GM12878 (cell line): ENCODE measurements at regions not wholly inside any gene's neighbourhood (a gene's known extent, or its start where the extent isn't known, plus 50 kb on each side); places are given as distances from the start of the nearest gene placed in this dataset.

Experiments used
- ATAC-seq: fragments of 200-7000 bp; cut with Tn5 transposase; 3 replicates; pipeline ENCODE4 v1.9.1; 2020; ENCODE audit warnings: mild to moderate bottlenecking, moderate library complexity
- BruUV-seq: library from RNA; stranded (reverse); fragments of 400-500 nt; replicated peaks from 2 replicates; lab custom pipeline; 2021; lab: Mats Ljungman, UMichigan
- CTCF ChIA-PET: fragments of 300-600 bp; sonication (Branson Sonifier 250); formaldehyde crosslinking; extraction: SDS; loops from one replicate; lab custom pipeline; 2021; ENCODE audit warnings: inconsistent platforms; lab: Yijun Ruan, JAX
- POLR2A ChIA-PET: fragments of 350-600 bp; formaldehyde crosslinking; extraction: SDS; loops from one replicate; lab custom pipeline; 2021; ENCODE audit warnings: inconsistent platforms; lab: Charles Lee
- RAD21 ChIA-PET: fragments of 300-600 bp; sonication (Branson Sonifier 250); formaldehyde crosslinking; loops from one replicate; lab custom pipeline; 2023; ENCODE audit warnings: antibody characterized with exemption; ENCODE audit not compliant: unreplicated experiment; lab: Charles Lee
- SMC1A ChIA-PET: fragments of 300-600 bp; sonication (Branson Sonifier 250); formaldehyde crosslinking; loops from one replicate; lab custom pipeline; 2023; ENCODE audit not compliant: unreplicated experiment, uncharacterized antibody; lab: Charles Lee
- DNase-seq: peaks from one replicate; pipeline ENCODE4 v3.0.0-alpha.2; 2011; ENCODE audit warnings: low read depth, low spot score
- FAIRE-seq: peaks from 3 replicates; lab custom pipeline; 2011; peaks lifted over from hg19 to GRCh38; lab: Jason Lieb, UNC
- H2AFZ ChIP-seq: 2 replicates; pipeline ENCODE4 v1.6.0; 2011; ENCODE audit warnings: low read depth, low read length, control low read depth; ENCODE audit not compliant: control insufficient read depth
- H3K27ac ChIP-seq: 2 replicates; pipeline ENCODE4 v1.5.1; 2011; ENCODE audit warnings: control low read depth; ENCODE audit not compliant: control insufficient read depth, insufficient read depth
- H3K27me3 ChIP-seq, 2 experiments: replicated peaks in 1 of 2; 2 replicates each; pipeline versions ENCODE4 v1.6.0 to v1.6.1; 2011; ENCODE audit warnings: low read length in 1 of 2; ENCODE audit not compliant: control insufficient read depth in 2 of 2, insufficient read depth in 2 of 2
- H3K36me3 ChIP-seq, 2 experiments: 2 replicates each; pipeline ENCODE4 v1.5.1; 2011; ENCODE audit warnings: low read length in 1 of 2; ENCODE audit not compliant: control insufficient read depth in 2 of 2, insufficient read depth in 2 of 2
- H3K4me1 ChIP-seq: 2 replicates; pipeline ENCODE4 v1.6.1; 2011; ENCODE audit warnings: mild to moderate bottlenecking, low read length, moderate library complexity, mixed read lengths; ENCODE audit not compliant: control insufficient read depth, insufficient read depth
- H3K4me2 ChIP-seq: 2 replicates; pipeline ENCODE4 v1.6.0; 2011; ENCODE audit warnings: control low read depth; ENCODE audit not compliant: control insufficient read depth, insufficient read depth
- H3K4me3 ChIP-seq: fragments of 200-600 bp; sonication (generic); 2 replicates; pipeline ENCODE4 v1.5.1; 2016
- H3K79me2 ChIP-seq: 2 replicates; pipeline ENCODE4 v1.6.0; 2011; ENCODE audit warnings: low read length; ENCODE audit not compliant: control insufficient read depth, insufficient read depth
- H3K9ac ChIP-seq: 2 replicates; pipeline ENCODE4 v1.8.0; 2011; ENCODE audit warnings: low read length, control low read depth, mixed read lengths; ENCODE audit not compliant: control insufficient read depth, insufficient read depth
- H3K9me3 ChIP-seq: replicated peaks from 3 replicates; pipeline ENCODE4 v1.5.1; 2011; ENCODE audit warnings: mild to moderate bottlenecking, low read length; ENCODE audit not compliant: control insufficient read depth, insufficient read depth
- H4K20me1 ChIP-seq: 2 replicates; pipeline ENCODE4 v1.6.0; 2011; ENCODE audit not compliant: control insufficient read depth, insufficient read depth
- ASH2L ChIP-seq: fragments of 300-600, 200-600 bp; sonication (generic); IDR thresholded peaks from 2 replicates; pipeline ENCODE4 v1.6.1; 2017; ENCODE audit warnings: low read depth, mild to moderate bottlenecking, borderline replicate concordance
- BCL3 ChIP-seq: IDR thresholded peaks from 2 replicates; pipeline ENCODE4 v1.6.1; 2011; ENCODE audit warnings: borderline replicate concordance, low read depth, mild to moderate bottlenecking, moderate library complexity, low read length; ENCODE audit not compliant: insufficient read depth, poor library complexity, severe bottlenecking
- CBFB ChIP-seq: IDR thresholded peaks from 2 replicates; pipeline ENCODE4 v1.6.1; 2016; ENCODE audit warnings: antibody characterized with exemption, low read depth
- CEBPZ ChIP-seq: fragments of 150-350 bp; IDR thresholded peaks from 2 replicates; pipeline ENCODE4 v1.6.1; 2016; ENCODE audit warnings: low read depth, low read length
- HCFC1 ChIP-seq: fragments of 150-350 bp; IDR thresholded peaks from 2 replicates; pipeline ENCODE4 v1.6.1; 2014; ENCODE audit warnings: low read length
- IRF3 ChIP-seq: fragments of 450-650 bp; IDR thresholded peaks from 2 replicates; pipeline ENCODE4 v1.6.1; 2014; ENCODE audit warnings: mild to moderate bottlenecking
- LARP7 ChIP-seq: fragments of 450-650 bp; IDR thresholded peaks from 2 replicates; pipeline ENCODE4 v1.6.1; 2017; ENCODE audit warnings: mild to moderate bottlenecking
- NFYA ChIP-seq: IDR thresholded peaks from 2 replicates; pipeline ENCODE4 v1.6.1; 2011; ENCODE audit warnings: low read depth, mild to moderate bottlenecking, low read length, improper control_type of control experiment, borderline replicate concordance
- RAD21 ChIP-seq: IDR thresholded peaks from 2 replicates; pipeline ENCODE4 v1.6.1; 2011; ENCODE audit warnings: mild to moderate bottlenecking, low read depth, low read length, moderate library complexity; ENCODE audit not compliant: insufficient read depth
- RB1 ChIP-seq: fragments of 450-650 bp; formaldehyde crosslinking; IDR thresholded peaks from 2 replicates; pipeline ENCODE4 v1.6.1; 2017; ENCODE audit warnings: mild to moderate bottlenecking, borderline replicate concordance
- RFX5 ChIP-seq: IDR thresholded peaks from 2 replicates; pipeline ENCODE4 v1.6.1; 2011; ENCODE audit warnings: low read depth, low read length, improper control_type of control experiment
- SMAD1 ChIP-seq: fragments of 450-650 bp; IDR thresholded peaks from 2 replicates; pipeline ENCODE4 v1.6.1; 2018; ENCODE audit warnings: mild to moderate bottlenecking, low read depth; ENCODE audit not compliant: partially characterized antibody
- STAT1 ChIP-seq: fragments of 450-650 bp; conservative IDR thresholded peaks from 2 replicates; pipeline ENCODE4 v1.6.1; 2014; ENCODE audit warnings: antibody characterized with exemption, mild to moderate bottlenecking
- STAT3 ChIP-seq: IDR thresholded peaks from 2 replicates; pipeline ENCODE4 v1.6.1; 2011; ENCODE audit warnings: low read depth, low read length, improper control_type of control experiment
- SUZ12 ChIP-seq: fragments of 200-600 bp; sonication (generic); IDR thresholded peaks from one replicate; pipeline ENCODE4 v1.6.1; 2018; ENCODE audit warnings: antibody characterized with exemption, mild to moderate bottlenecking; ENCODE audit not compliant: unreplicated experiment
- WRNIP1 ChIP-seq: IDR thresholded peaks from 2 replicates; pipeline ENCODE4 v1.6.1; 2011; ENCODE audit warnings: low read depth, low read length, improper control_type of control experiment, borderline replicate concordance
- ZNF217 ChIP-seq: fragments of 450-650 bp; IDR thresholded peaks from 2 replicates; pipeline ENCODE4 v1.6.1; 2017; ENCODE audit warnings: antibody characterized with exemption, mild to moderate bottlenecking
- WGBS: methylation state at CpG from one replicate; pipeline ENCODE4 v1.1.6; 2016; ENCODE audit warnings: low lambda C conversion rate; ENCODE audit not compliant: insufficient replicate concordance, insufficient coverage; ENCODE audit errors: missing lambda C conversion rate; 5-methylcytosine and 5-hydroxymethylcytosine counted together
- in situ Hi-C: fragments of 300-500 bp; cut with MboI; formaldehyde crosslinking; loops from 9 replicates; pipeline ENCODE4 v1.14.3; 2018; ENCODE audit warnings: mixed read lengths
- intact Hi-C: fragments of 100-400 bp; cut with micrococcal nuclease; formaldehyde crosslinking; loops from one replicate; pipeline ENCODE4 v1.14.2; 2022; ENCODE audit not compliant: unreplicated experiment

GRCh38 chr3:87375231-87375682 is 98.9 kb upstream of the POU1F1 start (continued):
- TF ChIP-seq CEBPZ = no peak
- TF ChIP-seq STAT3 = no peak
- no peak for TF ChIP-seq IRF3
- TF ChIP-seq CBFB = no peak
- TF ChIP-seq WRNIP1 = no peak

GRCh38 chr3:87370007-87370406 is 93.6 kb upstream of the POU1F1 start:
- Histone ChIP-seq H2AFZ (no peak overlapping the region), H3K4me2 (no peak overlapping the region), H3K4me1 (no peaks in the 10 kb centered on the region), H3K9me3 (no peaks in the 10 kb centered on the region), H3K79me2 (no peaks in the 10 kb centered on the region), H3K36me3 (no peaks in the 10 kb centered on the region), H3K4me3 (no peak overlapping the region), H3K27me3 (no peaks in the 10 kb centered on the region), H3K9ac (no peak overlapping the region), H4K20me1 (no peaks in the 10 kb centered on the region), H3K27ac (no peak overlapping the region)
- BruUV-seq = no TSS peak
- RAD21 ChIA-PET = no interaction called here
- ATAC-seq (no peak), FAIRE-seq (no peak), DNase-seq (no peak)
- CTCF ChIA-PET = no interaction called here
- POLR2A ChIA-PET = no interaction called here
- WGBS = 41% methylated on average over 1 of the region's 1 CpG
- in situ Hi-C loops (no loop called here), intact Hi-C loops (no loop called here)
- SMC1A ChIA-PET = no interaction called here
- TF ChIP-seq NFYA (no peak), BCL3 (no peak), RFX5 (no peak), ASH2L (no peak), SUZ12 (no peak), HCFC1 (no peak), LARP7 (no peak), STAT3 (no peak), RAD21 (no peak), STAT1 (no peak), ZNF217 (no peak), SMAD1 (no peak), RB1 (no peak)
